ENCODE measurements at regions not wholly inside any gene's neighbourhood (a gene's known extent, or its start where the extent isn't known, plus 50 kb on each side); places are given as distances from the start of the nearest gene placed in this dataset.

DNA sequence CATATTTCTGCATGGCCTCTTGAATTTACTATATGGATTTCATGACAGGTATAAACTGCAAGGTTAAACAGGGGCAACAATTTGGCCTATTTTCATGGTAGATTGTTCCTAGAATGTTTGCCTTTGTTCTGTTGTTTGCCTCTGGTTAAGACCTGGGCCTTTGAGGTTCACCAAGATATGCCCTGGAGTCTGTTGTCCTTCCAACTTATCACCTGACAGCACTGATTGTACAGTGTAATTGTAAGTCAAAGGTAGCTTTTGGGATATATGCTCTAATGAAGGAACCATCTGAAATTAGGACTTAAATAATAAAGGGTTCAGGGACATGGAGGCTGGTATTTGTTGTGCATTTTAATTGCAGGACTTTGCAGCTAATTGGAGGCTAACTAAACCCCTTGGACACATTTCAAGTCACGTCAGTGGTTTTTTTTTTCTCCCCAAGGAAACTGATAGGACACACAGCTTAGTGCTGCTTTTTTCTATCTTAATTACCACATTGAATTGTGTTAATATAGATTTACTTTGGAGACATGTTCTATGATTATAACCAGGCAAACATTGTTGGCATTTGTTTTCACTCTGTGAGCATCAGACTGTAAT lies 771.2 kb upstream of the LINC00305 start:
- Histone ChIP-seq H3K27me3 (ENCODE audit: control insufficient read depth, insufficient read depth, low read length) (no peaks in the 10 kb centered on the region), H3K4me1 (ENCODE audit: control insufficient read depth, extremely low read depth, insufficient read depth, low read length) (no peaks in the 10 kb centered on the region), H3K27ac (ENCODE audit: insufficient read depth, low read length) (no peak overlapping the region), H3K36me3 (ENCODE audit: control insufficient read depth, insufficient read depth, low read length) (no peaks in the 10 kb centered on the region), H3K4me3 (replicated peaks in 1 of 4; ENCODE audit: control extremely low read depth in 1 of 4, insufficient read depth in 1 of 4, low read depth in 3 of 4, low read length in 4 of 4) (no peak overlapping the region), H3K9ac (ENCODE audit: insufficient read depth, low read length) (no peak overlapping the region), H3K9me3 (ENCODE audit: control insufficient read depth, insufficient read depth, low read depth, low read length) (no peaks in the 10 kb centered on the region), H3K4me2 (ENCODE audit: extremely low read depth, insufficient read depth, low read length) (no peak overlapping the region), H4K20me1 (ENCODE audit: control insufficient read depth, extremely low read depth, insufficient read depth, low read length) (no peaks in the 10 kb centered on the region), H2AFZ (ENCODE audit: low read length) (no peak overlapping the region), H3K79me2 (ENCODE audit: control insufficient read depth, insufficient read depth, low read length) (no peaks in the 10 kb centered on the region)
- no peak for TF ChIP-seq EZH2 (IDR thresholded peaks at IDR 0.05; ENCODE audit: low read length, missing control alignments)
- TF ChIP-seq, protein P1, sequence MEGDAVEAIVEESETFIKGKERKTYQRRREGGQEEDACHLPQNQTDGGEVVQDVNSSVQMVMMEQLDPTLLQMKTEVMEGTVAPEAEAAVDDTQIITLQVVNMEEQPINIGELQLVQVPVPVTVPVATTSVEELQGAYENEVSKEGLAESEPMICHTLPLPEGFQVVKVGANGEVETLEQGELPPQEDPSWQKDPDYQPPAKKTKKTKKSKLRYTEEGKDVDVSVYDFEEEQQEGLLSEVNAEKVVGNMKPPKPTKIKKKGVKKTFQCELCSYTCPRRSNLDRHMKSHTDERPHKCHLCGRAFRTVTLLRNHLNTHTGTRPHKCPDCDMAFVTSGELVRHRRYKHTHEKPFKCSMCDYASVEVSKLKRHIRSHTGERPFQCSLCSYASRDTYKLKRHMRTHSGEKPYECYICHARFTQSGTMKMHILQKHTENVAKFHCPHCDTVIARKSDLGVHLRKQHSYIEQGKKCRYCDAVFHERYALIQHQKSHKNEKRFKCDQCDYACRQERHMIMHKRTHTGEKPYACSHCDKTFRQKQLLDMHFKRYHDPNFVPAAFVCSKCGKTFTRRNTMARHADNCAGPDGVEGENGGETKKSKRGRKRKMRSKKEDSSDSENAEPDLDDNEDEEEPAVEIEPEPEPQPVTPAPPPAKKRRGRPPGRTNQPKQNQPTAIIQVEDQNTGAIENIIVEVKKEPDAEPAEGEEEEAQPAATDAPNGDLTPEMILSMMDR (conservative IDR thresholded peaks at IDR 0.05 in 1 of 2, IDR thresholded peaks at IDR 0.05 in 1 of 2; ENCODE audit: low read depth in 1 of 2, low read length in 2 of 2), result no peak
- no peak for DNase-seq (ENCODE audit: low read depth in 2 of 2)

DNA sequence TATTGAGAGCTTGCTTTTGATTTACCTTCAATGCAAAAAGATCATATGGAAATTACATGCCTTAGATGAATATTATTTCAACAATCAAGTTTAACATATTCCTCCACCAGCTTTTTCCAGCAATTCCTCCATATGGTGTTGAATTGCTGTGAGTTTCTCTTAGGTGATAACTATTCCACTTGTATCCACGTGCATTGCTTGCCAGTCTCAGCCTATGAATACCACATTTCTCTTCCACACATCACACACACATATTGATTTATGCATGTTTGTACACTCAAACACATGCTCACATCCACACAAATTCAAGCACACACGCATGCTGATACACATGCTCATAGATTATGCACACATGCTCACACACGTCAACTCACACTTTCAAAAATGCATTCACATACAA lies 770.0 kb upstream of the LINC00305 start:
- H2AFZ ChIP-seq (ENCODE audit: low read length), result no peak overlapping the region
- H4K20me1 ChIP-seq (ENCODE audit: control insufficient read depth, extremely low read depth, insufficient read depth, low read length), result no peaks in the 10 kb centered on the region
- no peak overlapping the region for H3K9ac ChIP-seq (ENCODE audit: insufficient read depth, low read length)
- H3K4me3 ChIP-seq (replicated peaks in 1 of 4; ENCODE audit: control extremely low read depth in 1 of 4, insufficient read depth in 1 of 4, low read depth in 3 of 4, low read length in 4 of 4), result no peak overlapping the region
- no peaks in the 10 kb centered on the region for H3K4me1 ChIP-seq (ENCODE audit: control insufficient read depth, extremely low read depth, insufficient read depth, low read length)
- DNase-seq (ENCODE audit: low read depth in 2 of 2), result no peak
- no peaks in the 10 kb centered on the region for H3K9me3 ChIP-seq (ENCODE audit: control insufficient read depth, insufficient read depth, low read depth, low read length)
- H3K36me3 ChIP-seq (ENCODE audit: control insufficient read depth, insufficient read depth, low read length), result no peaks in the 10 kb centered on the region
- no peaks in the 10 kb centered on the region for H3K27me3 ChIP-seq (ENCODE audit: control insufficient read depth, insufficient read depth, low read length)
- H3K27ac ChIP-seq (ENCODE audit: insufficient read depth, low read length), result no peak overlapping the region
- TF ChIP-seq, protein P1 (conservative IDR thresholded peaks at IDR 0.05 in 1 of 2, IDR thresholded peaks at IDR 0.05 in 1 of 2; ENCODE audit: low read depth in 1 of 2, low read length in 2 of 2), result no peak
- no peak for TF ChIP-seq EZH2 (IDR thresholded peaks at IDR 0.05; ENCODE audit: low read length, missing control alignments)
- no peaks in the 10 kb centered on the region for H3K79me2 ChIP-seq (ENCODE audit: control insufficient read depth, insufficient read depth, low read length)
- no peak overlapping the region for H3K4me2 ChIP-seq (ENCODE audit: extremely low read depth, insufficient read depth, low read length)

DNA sequence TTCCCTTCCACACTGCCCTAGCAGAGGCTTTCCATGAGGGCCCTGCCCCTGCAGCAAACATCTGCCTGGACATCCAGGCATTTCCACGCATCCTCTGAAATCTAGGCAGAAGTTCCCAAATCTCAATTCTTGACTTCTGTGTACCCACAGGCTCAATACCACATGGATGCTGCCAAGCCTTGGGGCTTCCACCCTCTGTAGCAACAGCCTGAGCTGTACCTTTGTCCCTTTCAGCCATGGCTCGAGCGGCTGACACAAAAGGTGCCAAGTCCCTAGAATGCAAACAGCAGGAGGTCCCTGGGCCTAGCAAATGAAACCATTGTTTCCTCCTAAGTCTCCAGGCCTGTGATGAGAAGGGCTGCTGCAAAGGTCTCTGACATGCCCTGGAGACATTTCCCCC lies 744.5 kb upstream of the LINC00305 start:
- Histone ChIP-seq H3K4me1 (ENCODE audit: control insufficient read depth, extremely low read depth, insufficient read depth, low read length) (no peaks in the 10 kb centered on the region), H3K4me2 (ENCODE audit: extremely low read depth, insufficient read depth, low read length) (no peak overlapping the region), H3K36me3 (ENCODE audit: control insufficient read depth, insufficient read depth, low read length) (no peaks in the 10 kb centered on the region), H4K20me1 (ENCODE audit: control insufficient read depth, extremely low read depth, insufficient read depth, low read length) (no peaks in the 10 kb centered on the region), H3K4me3 (replicated peaks in 1 of 4; ENCODE audit: control extremely low read depth in 1 of 4, insufficient read depth in 1 of 4, low read depth in 3 of 4, low read length in 4 of 4) (no peak overlapping the region), H2AFZ (ENCODE audit: low read length) (no peak overlapping the region), H3K9ac (ENCODE audit: insufficient read depth, low read length) (no peak overlapping the region), H3K79me2 (ENCODE audit: control insufficient read depth, insufficient read depth, low read length) (no peaks in the 10 kb centered on the region), H3K9me3 (ENCODE audit: control insufficient read depth, insufficient read depth, low read depth, low read length) (no peaks in the 10 kb centered on the region), H3K27me3 (ENCODE audit: control insufficient read depth, insufficient read depth, low read length) (no peaks in the 10 kb centered on the region), H3K27ac (ENCODE audit: insufficient read depth, low read length) (no peak overlapping the region)
- no peak for DNase-seq (ENCODE audit: low read depth in 2 of 2)
- TF ChIP-seq EZH2 (IDR thresholded peaks at IDR 0.05; ENCODE audit: low read length, missing control alignments), result no peak
- TF ChIP-seq, protein P1 (conservative IDR thresholded peaks at IDR 0.05 in 1 of 2, IDR thresholded peaks at IDR 0.05 in 1 of 2; ENCODE audit: low read depth in 1 of 2, low read length in 2 of 2), result no peak

Data from fibroblast of lung (primary cell).